ENCODE measurements at regions not wholly inside any gene's neighbourhood (a gene's known extent, or its start where the extent isn't known, plus 50 kb on each side); places are given as distances from the start of the nearest gene placed in this dataset.

DNA sequence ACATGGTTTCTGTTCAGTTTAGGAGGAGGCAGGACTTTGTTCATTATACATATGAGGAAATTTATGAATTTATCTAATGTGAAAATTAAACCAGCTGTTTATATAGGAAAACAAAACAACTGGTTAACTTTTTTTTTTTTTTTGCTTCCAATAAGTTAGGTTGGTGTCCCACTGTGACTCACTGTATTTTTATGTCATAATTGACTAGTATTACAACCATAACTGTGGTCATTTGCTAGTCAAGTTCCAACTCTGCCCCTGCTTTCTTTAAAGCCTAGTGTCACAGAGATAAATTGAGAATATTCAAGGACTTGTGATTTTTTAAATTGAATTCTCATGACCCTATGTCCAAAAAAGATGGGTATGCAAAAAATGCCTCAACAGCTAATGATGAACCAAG, 227.7 kb downstream of the BCAT1 start:
- DNase-seq, result no peak

DNA sequence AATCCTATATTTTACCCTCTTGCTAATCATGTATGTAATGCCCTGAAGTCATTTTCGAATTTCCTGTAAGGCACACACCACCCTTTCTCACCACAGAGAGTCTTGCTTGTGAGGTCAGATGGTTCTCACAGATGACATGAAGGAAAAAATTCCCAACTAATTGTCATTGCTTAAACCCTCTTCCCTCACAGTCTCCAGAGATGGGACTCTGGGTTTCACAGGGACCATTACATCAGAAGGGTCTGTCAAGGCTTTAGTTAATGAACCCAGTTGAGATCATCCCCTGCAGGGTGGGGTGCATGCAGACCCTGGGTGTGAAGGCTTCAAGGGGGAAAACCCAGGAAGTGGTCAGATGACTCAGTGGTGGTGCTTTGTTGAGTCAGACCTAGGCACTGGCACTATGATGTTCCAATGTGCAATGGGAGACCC, 229.6 kb downstream of the BCAT1 start:
- no peak for DNase-seq

DNA sequence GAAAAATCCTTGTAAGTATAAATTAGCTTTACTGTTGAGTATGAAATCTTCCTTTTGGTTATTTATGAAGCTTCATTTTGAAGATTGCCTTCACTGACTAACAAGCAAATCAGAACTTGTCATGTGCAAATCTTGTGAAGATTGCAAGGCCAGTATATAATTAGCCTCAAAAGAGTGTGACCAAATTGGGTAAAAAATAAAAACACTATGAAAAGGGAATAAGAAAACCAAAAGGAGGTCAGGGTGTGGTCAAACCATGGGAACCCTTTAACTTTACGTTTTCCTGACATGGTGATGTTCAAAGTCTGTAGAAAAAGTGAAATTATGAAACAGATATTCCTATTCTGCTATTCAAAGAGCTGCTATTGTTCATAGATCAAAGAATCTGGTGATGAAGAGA, 230.3 kb downstream of the BCAT1 start:
- DNase-seq, result no peak

DNA sequence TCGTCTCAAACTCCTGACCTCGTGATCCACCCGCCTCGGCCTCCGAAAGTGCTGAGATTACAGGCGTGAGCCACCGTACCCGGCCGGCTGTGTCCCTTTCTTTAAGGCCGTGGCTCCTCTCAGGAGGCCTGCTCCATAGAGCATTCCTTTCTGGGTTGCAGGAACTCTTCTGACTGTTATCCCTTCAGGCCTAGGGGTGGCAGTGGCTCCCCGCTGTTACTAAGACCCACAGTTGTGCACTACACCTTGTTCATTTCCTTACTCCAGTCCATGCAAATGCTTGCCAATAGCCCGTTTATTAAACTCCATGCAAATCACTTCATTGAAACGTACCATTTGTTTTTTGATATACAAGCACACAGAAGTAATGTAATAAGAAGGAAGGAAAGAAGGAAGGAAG, 234.7 kb downstream of the BCAT1 start:
- DNase-seq, result no peak

DNA sequence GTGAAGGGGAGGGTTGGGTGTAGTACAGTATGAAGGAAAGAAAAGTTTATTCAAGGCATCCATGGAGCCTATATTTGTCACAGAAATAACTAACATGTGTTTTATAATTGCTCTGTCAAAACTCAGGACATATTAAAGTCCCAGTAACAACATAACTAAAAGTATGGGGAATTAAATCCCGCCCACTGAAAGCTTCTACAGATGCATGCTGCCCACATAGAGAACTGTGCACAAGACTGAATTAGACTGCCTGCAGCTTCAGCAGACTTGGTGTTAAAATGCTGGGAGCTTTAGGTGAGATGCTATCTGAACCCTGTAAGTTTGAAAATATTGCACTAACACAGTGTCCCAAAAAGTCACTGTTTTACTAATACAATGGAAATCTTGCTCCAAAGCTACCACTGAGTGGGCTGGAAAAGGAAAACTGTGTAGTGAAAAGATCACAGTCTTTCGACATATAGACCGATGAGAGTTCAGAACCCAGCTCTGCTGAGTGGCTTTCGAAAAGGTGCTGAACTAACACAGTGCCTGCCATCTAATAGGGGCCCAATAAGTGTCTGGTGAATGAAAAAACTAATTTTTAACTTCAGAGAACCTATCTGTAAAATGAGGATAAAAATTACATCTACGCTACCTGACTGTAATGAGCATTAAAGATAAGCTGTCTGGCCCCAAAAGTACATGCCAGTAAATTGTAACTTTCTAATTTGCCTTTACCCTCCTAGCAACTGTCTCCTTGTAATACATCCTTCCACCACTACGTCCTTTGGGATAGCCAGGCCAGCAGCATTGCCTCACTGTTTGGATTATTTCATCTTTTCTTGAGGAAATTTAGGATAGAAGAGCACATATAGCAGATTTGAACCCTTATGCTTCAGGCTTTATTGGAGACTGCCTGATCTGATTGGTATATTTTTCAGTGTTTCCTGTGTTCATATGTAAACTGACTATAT, 237.6 kb downstream of the BCAT1 start:
- DNase-seq, result no peak

DNA sequence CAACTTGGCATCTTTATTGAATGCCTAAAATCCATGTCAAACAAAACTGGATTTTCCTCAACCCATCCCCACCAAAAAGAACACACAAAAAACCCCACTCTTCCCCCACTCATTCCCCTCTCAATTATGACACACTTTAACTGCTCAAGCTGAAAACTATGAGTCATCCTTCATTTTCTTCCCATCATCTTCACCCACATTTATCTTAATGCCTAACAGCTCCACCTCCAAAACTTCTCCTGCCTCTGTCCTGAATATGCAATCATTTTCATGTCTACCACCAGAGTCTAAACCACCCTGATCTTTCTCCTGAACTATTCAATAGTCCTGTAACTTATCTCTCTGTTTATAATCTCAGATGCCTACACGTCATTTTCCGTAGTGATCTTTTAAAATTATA, 239.7 kb downstream of the BCAT1 start:
- DNase-seq, result no peak

DNA sequence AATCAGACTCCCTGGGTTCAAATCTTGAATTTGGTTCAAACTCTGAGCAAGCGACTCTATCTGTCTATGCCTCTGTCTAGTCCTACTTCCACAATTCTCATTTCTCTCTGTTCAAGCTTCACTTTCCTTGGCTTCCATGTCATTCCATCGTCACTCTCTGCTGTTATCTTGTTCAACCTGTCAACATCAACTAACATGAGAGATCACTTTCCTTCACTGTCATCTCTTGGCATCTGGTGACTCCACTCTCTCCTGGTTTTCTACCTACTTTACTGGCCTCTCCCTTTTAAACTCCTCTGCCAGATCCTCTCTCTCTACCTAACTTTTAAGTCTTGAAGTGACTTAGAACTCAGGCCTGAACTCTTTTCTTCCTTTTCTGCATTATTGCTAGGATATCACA, 240.2 kb downstream of the BCAT1 start:
- DNase-seq, result no peak

DNA sequence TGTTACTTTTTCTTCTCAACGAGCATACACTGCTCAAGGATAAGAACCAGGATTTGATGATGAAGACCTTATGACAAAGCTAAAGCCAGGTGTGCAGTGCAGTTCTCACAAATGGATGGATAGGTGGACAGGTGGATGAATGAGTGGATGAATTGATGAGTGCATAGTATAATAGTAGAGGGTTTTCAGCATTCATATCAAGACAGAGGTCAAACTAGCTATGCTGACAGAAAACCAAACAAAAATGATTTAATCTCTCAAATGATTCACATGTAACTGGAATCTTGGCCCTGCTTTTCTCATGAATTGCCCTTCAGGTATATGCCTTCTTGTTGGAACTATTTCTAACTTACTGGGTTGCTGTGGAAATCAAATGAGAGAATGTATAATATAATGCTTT, 240.9 kb downstream of the BCAT1 start:
- no peak for DNase-seq

DNA sequence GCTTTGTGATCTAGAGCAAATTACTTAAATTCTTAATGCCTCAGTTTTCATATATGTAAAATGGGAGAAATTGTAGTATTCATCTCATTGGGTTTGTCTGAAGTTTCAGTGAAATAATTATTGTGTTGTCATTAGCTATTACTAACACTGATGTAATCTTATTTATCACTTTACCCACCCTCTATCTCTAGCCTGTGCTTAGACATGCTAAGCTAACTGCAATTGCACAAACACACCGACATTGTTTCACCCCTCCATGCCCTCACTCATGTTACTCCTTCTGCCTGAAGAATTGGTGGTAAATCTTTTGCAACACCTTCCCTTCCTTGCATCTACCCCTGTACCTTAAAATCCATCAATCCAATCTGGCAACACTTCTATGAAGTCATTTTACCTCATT, 241.6 kb downstream of the BCAT1 start:
- no peak for DNase-seq

DNA sequence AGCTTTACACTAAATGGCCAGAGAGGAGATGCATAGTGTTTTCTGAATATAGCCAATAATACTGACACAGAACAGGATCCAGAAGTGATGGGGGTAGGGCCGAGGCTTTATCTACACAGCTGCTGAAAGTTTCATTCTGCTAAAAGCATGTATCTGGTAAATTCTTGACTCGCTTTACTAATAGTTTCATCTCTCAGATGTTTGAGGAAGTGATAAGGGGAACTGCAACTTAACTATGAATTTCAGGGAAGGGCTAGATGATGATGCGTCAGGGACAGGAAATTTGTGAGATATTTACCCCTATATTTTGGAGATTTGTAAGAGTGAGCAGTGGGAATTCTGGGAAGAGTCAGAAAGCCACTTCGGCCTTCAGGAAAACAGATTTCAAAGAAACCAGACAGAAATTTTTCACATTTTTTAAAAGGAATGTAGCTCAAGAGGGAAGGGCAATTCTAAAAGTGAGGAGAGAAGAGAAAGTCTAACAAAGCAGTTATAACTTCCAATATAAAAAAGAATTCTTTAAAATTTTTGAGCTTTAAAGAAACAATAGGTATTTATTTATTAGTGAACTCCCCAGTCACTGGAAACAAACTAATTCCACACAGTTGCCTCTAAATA, 243.1 kb downstream of the BCAT1 start:
- DNase-seq, result no peak

DNA sequence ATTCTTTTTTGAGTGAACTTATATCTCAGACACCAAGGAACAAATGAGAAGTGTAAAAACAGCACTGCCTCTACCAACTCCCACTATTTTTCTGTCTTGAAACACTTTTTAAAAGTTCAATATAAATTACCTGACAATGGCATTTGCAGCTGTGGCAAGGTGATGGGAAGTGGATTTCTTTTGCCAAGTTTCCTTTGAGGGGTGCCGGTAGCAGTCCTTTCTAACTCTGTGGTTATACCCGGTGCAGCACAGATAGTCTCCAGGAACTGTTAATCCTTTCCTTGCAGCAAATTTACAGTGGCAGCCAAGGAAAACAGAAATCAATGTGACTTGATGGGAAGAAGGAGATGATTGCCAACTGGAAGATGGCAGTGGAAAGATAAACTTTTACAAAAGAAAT, 243.7 kb downstream of the BCAT1 start:
- no peak for DNase-seq

DNA sequence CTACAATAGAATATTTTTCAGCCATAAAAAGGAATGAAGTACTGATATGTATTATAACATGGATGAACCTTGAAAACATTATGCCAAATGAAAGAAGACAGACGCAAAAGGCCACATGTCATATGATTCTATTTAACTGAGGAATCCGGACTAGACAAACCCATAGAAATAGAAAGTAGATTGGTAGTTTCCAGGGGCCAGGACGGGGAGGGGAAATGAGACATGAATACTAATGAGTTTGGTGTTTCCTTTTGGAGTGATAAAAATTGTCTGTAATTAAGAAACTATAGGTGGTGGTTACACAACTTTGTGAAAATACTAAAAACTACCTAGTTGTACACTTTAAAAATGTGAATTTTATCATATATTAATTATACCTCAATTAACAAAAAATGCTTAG, 247.6 kb downstream of the BCAT1 start:
- no peak for DNase-seq

DNA sequence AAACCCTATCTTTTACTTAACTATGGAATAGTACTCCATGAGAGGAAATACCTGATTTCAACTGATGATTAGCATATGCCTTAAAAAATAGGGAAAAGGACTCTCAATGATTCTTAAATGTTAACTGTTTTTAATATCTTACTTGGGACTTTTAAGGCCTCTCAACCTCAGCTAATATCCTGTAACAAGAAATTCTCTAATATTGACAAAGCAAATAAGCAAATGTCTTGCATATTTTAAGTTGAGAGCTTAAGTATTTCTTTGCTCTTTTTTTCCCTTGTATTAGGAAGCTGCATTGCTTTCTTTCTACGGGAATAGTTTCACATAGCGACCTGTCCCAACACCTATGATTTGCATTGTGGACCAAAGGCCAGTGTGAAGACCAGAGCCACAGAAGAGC, 249.9 kb downstream of the BCAT1 start:
- DNase-seq, result no peak

DNA sequence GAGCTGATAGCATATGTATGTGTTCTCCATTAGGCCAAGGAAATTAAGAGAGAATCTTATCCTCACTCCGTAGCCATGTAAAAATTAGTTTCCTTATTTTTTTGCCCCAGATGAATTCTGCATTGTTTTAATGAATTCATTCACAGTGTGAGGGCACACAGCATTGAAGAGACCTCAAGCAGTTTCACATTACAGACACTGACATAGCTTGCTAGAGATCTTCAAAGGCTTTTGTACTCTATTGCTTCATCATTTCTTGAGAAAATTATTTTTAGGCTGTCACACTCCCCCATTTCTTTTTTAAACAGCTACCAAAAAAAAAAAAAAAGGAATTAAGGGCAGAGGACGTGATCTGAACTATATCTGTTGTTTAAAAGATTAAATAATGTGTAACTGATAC, 251.1 kb downstream of the BCAT1 start:
- DNase-seq, result no peak

DNA sequence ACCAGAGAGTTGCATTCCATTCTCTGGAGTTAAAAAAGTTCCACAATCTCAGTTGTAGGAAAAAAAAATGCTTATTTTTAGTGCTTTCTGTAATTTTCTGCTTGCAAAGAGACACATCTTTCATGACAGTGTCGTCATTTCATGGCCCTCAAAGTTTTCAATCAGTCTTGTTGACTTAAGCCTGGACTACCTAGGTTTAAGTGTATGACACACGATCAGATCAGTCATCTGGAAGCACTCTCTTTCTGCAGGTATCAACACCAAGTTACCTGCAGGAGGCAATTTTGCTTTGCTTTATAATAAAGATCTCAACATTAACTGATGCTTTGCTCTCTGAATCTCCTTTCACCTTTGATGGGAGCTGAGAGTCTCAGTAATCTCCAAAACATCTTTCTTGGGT, 251.6 kb downstream of the BCAT1 start:
- DNase-seq, result no peak

DNA sequence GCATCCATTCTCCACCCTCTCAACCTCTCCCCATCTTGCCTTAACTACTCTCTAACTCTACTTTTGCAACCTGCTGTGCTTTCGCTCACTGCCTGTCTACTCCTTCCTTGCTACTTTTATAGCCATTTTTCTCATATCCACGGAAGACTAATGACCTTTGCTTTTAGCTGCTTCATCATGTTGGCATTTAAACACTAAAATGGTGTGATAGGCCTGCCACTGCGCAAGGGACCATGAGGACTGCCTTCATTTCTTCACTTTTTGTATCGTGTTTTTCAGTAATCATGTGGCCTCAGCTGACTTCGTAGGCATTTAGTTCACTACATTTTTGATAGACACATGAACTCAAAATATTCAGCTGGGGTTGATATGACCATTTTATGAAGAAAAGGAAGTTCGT, 252.1 kb downstream of the BCAT1 start:
- no peak for DNase-seq

DNA sequence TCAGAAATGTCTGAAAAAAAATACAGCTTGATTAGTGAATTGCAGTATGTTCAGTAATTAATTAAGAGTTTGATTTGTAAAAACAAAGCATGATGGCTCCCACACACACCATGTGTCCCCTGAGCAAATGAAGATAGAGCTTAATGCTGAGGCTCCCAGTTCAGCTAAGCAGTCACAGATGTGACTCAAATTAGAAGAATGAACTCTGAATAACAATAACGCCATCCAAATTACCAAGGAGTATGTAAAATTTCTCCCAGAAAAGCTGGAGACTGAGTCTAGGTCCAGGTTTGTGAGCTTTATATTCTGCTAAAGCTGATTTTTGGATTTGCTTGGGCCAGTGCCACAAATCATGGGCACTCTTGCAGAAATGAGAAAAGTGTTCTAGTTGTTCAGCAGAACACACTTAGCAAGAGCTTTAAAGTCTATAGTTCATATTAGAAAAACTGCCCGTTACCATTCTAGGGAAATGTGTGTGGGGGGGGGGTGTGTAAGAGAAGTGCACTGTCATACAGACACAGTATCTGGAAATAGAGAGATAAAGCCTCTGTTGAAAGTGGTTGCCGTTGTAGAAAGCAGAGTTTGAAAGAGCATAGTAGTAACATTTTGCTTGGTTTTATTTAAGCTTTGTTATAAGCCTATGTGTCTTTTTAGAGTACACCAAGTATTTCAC, 253.1 kb downstream of the BCAT1 start:
- no peak for DNase-seq

DNA sequence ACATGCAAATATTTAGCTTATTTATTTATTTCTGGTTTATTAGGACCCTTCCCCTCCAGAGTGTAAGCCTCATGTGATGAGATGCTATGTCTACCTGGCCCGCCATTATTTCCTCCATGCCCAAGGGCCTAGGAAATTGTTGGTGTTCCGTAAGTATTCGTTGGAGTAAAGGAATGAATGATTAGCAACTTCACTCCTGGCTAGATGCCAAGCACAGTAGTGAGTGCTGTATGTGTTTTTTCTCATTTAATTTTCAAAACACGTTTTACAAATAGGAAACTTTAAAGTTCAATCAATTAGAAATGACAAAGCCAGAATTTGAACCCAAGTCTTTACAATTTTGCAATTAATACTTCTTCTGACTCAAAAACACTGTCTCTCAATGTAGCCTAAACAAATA, 253.8 kb downstream of the BCAT1 start:
- DNase-seq, result no peak

DNA sequence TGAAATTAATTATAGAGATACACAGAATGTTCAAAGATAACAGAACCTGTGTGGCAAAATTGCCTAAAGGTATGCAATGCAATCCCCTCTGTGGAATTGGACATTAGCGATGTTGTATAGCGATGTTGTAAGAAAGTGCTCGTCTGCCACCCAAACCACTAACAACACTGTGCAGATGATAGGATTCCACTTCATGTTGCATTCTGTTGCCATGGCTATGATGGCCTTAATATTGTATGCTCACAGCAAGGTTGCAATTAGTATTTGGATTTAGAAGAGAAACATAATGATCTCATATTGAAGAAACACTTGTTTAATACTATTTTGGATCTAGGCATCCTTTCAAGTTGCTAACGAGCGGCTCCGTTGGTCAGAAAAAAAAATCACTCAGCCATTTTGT, 260.3 kb downstream of the BCAT1 start:
- DNase-seq, result no peak

DNA sequence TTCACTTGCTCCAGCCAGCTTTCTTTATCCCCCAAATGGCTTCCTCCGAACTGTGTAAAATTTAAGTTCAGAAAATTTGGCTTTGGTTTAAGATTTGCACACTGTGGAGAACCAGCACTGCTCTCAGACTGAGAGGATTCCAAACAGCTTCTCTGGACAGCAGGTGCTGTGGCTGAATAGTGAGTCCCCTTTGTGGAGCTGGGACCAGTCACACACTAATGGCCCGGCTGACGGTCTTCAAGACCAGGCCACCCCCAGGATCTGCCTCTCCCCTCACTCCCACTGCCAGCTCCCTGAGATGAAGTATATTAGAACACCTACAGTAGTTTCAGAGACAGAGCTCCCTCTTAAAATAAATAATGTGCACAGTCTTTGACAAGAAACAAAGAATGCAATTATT, 267.3 kb downstream of the BCAT1 start:
- DNase-seq, result no peak

DNA sequence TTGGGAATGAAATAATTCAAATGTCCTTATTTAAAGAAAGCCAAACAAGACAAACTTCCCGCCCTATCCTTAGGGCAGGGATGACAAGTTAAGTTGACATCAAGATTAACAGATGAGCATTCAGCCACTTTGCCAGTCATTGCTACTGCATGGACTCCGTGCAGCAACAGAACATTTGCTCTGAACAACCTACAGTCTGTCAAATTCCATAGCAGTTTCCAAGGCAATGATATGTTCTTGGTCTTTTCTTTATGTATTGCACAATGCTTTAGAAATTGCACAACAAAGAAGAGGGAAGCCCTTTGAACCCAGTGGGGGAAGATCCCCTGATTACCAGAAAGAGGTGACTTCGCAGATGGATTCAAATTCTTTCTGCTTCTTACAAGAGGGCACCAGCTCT, 269.8 kb downstream of the BCAT1 start:
- DNase-seq, result no peak

DNA sequence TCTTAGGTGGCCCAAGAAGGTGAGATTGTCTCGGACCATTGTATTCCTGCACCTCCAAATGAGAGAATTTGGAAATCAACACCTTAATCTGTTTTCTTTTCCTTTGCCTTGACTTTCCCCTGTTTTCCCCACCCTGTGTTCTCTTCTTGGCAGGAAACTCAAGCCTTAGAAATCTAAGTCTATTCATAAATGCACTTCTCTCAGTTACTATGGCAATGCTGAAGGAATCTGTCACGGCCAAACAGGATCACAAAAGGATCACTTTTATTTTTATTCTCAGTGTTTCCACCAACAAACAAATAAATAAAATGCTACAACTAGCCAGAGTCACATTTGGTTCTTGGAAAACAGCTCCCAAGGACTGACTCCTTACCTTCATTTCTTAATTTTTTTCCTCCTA, 270.5 kb downstream of the BCAT1 start:
- DNase-seq, result no peak

DNA sequence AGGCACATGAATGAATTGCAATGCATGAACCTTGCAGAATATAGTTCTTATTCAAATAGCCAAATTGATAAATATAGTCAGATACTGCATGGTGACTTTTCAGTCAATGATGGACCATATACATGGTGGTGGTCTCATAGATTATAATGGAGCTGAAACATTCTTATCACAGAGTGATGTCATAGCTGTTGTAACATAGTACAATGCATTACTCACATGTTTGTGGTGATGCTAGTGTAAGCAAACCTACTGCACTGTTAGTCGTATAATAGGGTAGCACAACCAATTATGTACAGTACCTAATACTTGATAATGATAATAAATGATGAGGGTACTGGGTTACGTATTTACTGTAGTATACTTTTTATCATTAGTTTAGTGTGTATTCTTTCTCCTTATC, 280.3 kb downstream of the BCAT1 start:
- no peak for DNase-seq
